ENCODE measurements at regions not wholly inside any gene's neighbourhood (a gene's known extent, or its start where the extent isn't known, plus 50 kb on each side); places are given as distances from the start of the nearest gene placed in this dataset.

GRCh38 chr13:44785401-44785800, 203.9 kb downstream of the NUFIP1 start:
- TF ChIP-seq, protein P1, sequence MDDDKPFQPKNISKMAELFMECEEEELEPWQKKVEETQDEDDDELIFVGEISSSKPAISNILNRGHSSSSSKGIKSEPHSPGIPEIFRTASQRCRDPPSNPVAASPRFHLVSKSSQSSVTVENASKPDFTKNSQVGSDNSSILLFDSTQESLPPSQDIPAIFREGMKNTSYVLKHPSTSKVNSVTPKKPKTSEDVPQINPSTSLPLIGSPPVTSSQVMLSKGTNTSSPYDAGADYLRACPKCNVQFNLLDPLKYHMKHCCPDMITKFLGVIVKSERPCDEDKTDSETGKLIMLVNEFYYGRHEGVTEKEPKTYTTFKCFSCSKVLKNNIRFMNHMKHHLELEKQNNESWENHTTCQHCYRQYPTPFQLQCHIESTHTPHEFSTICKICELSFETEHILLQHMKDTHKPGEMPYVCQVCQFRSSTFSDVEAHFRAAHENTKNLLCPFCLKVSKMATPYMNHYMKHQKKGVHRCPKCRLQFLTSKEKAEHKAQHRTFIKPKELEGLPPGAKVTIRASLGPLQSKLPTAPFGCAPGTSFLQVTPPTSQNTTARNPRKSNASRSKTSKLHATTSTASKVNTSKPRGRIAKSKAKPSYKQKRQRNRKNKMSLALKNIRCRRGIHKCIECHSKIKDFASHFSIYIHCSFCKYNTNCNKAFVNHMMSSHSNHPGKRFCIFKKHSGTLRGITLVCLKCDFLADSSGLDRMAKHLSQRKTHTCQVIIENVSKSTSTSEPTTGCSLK (tag by site-specific recombination; IDR thresholded peaks at IDR 0.05): no peak
- TF ChIP-seq ZNF645 (tag by site-specific recombination; IDR thresholded peaks at IDR 0.05) (no peak), ZNF610 (tag by site-specific recombination; IDR thresholded peaks at IDR 0.05; ENCODE audit: borderline replicate concordance) (no peak), ZNF391 (tag by site-specific recombination; IDR thresholded peaks at IDR 0.05; ENCODE audit: borderline replicate concordance, low read depth) (no peak), ZSCAN4 (tag by site-specific recombination; IDR thresholded peaks at IDR 0.05) (no peak), ZNF585B (tag by site-specific recombination; IDR thresholded peaks at IDR 0.05) (no peak), KLF1 (tag by site-specific recombination; IDR thresholded peaks at IDR 0.05) (no peak), ZNF580 (tag by site-specific recombination; IDR thresholded peaks at IDR 0.05) (no peak), ZNF549 (tag by site-specific recombination; IDR thresholded peaks at IDR 0.05) (no peak)
- TF ChIP-seq, protein P2, sequence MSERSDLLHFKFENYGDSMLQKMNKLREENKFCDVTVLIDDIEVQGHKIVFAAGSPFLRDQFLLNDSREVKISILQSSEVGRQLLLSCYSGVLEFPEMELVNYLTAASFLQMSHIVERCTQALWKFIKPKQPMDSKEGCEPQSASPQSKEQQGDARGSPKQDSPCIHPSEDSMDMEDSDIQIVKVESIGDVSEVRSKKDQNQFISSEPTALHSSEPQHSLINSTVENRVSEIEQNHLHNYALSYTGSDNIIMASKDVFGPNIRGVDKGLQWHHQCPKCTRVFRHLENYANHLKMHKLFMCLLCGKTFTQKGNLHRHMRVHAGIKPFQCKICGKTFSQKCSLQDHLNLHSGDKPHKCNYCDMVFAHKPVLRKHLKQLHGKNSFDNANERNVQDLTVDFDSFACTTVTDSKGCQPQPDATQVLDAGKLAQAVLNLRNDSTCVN (tag by site-specific recombination; optimal IDR thresholded peaks at IDR 0.05): no peak
- TF ChIP-seq, protein P3, sequence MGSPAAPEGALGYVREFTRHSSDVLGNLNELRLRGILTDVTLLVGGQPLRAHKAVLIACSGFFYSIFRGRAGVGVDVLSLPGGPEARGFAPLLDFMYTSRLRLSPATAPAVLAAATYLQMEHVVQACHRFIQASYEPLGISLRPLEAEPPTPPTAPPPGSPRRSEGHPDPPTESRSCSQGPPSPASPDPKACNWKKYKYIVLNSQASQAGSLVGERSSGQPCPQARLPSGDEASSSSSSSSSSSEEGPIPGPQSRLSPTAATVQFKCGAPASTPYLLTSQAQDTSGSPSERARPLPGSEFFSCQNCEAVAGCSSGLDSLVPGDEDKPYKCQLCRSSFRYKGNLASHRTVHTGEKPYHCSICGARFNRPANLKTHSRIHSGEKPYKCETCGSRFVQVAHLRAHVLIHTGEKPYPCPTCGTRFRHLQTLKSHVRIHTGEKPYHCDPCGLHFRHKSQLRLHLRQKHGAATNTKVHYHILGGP (tag by site-specific recombination; IDR thresholded peaks at IDR 0.05): no peak
- TF ChIP-seq, protein P4, sequence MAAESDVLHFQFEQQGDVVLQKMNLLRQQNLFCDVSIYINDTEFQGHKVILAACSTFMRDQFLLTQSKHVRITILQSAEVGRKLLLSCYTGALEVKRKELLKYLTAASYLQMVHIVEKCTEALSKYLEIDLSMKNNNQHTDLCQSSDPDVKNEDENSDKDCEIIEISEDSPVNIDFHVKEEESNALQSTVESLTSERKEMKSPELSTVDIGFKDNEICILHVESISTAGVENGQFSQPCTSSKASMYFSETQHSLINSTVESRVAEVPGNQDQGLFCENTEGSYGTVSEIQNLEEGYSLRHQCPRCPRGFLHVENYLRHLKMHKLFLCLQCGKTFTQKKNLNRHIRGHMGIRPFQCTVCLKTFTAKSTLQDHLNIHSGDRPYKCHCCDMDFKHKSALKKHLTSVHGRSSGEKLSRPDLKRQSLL (tag by site-specific recombination; IDR thresholded peaks at IDR 0.05): no peak
- Histone ChIP-seq H3K4me3 (ENCODE audit: low read depth, low read length) (no peak overlapping the region), H3K4me1 (ENCODE audit: control insufficient read depth, insufficient read depth, low read length) (no peaks in the 10 kb centered on the region), H3K36me3 (ENCODE audit: control insufficient read depth in 2 of 2, insufficient read depth in 1 of 2, low read length in 2 of 2) (no peaks in the 10 kb centered on the region), H3K9me3 (ENCODE audit: control insufficient read depth, insufficient read depth, low read depth, low read length) (no peaks in the 10 kb centered on the region), H3K27ac (ENCODE audit: extremely low read depth, low read depth, low read length) (no peak overlapping the region)
- CTCF ChIA-PET: no interaction called here
- POLR2A ChIA-PET: no interaction called here

DNA sequence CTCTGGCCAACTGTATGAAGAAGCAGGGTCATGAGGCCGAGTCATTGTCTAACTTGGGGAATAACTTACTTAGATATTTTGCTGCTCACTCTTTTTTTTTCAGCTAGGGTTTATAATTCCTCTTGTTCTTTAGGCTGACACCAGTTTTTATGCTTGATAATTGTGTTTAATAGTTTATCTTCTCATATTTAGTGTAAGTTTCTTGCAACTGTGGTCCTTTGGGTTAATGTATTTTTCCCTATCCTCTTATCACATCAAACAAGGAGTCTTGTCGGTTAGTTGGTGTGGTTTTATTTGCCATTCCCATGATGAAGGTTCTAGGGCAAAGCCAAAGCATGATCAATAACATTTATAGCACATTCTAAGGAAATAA, 204.6 kb downstream of the NUFIP1 start:
- Histone ChIP-seq H3K4me3 (ENCODE audit: low read depth, low read length) (no peak overlapping the region), H3K27ac (ENCODE audit: extremely low read depth, low read depth, low read length) (no peak overlapping the region), H3K36me3 (ENCODE audit: control insufficient read depth in 2 of 2, insufficient read depth in 1 of 2, low read length in 2 of 2) (no peaks in the 10 kb centered on the region), H3K9me3 (ENCODE audit: control insufficient read depth, insufficient read depth, low read depth, low read length) (no peaks in the 10 kb centered on the region), H3K4me1 (ENCODE audit: control insufficient read depth, insufficient read depth, low read length) (no peaks in the 10 kb centered on the region)
- ChIA-PET POLR2A (no interaction called here), CTCF (no interaction called here)
- TF ChIP-seq ZNF473 (tag by site-specific recombination; IDR thresholded peaks at IDR 0.05): no peak
- TF ChIP-seq, protein P5, sequence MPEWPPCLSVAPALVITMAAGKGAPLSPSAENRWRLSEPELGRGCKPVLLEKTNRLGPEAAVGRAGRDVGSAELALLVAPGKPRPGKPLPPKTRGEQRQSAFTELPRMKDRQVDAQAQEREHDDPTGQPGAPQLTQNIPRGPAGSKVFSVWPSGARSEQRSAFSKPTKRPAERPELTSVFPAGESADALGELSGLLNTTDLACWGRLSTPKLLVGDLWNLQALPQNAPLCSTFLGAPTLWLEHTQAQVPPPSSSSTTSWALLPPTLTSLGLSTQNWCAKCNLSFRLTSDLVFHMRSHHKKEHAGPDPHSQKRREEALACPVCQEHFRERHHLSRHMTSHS (tag by site-specific recombination; IDR thresholded peaks at IDR 0.05): no peak
- no peak for TF ChIP-seq ZNF10 (tag by site-specific recombination; IDR thresholded peaks at IDR 0.05)
- TF ChIP-seq ZNF571 (tag by site-specific recombination; IDR thresholded peaks at IDR 0.05): no peak
- no peak for TF ChIP-seq ZNF623 (tag by site-specific recombination; IDR thresholded peaks at IDR 0.05)
- TF ChIP-seq ZNF585B (tag by site-specific recombination; IDR thresholded peaks at IDR 0.05): no peak
- TF ChIP-seq TSHZ1 (tag by site-specific recombination; IDR thresholded peaks at IDR 0.05; ENCODE audit: borderline replicate concordance): no peak
- no peak for TF ChIP-seq ZNF114 (tag by site-specific recombination; IDR thresholded peaks at IDR 0.05)
- no peak for TF ChIP-seq ZNF548 (tag by site-specific recombination; IDR thresholded peaks at IDR 0.05)
- no peak for TF ChIP-seq ZNF223 (tag by site-specific recombination; IDR thresholded peaks at IDR 0.05)
- no peak for TF ChIP-seq ZNF600 (tag by site-specific recombination; IDR thresholded peaks at IDR 0.05)
- TF ChIP-seq ZNF626 (tag by site-specific recombination; IDR thresholded peaks at IDR 0.05): no peak
